ENCODE measurements at regions not wholly inside any gene's neighbourhood (a gene's known extent, or its start where the extent isn't known, plus 50 kb on each side); places are given as distances from the start of the nearest gene placed in this dataset.

DNA sequence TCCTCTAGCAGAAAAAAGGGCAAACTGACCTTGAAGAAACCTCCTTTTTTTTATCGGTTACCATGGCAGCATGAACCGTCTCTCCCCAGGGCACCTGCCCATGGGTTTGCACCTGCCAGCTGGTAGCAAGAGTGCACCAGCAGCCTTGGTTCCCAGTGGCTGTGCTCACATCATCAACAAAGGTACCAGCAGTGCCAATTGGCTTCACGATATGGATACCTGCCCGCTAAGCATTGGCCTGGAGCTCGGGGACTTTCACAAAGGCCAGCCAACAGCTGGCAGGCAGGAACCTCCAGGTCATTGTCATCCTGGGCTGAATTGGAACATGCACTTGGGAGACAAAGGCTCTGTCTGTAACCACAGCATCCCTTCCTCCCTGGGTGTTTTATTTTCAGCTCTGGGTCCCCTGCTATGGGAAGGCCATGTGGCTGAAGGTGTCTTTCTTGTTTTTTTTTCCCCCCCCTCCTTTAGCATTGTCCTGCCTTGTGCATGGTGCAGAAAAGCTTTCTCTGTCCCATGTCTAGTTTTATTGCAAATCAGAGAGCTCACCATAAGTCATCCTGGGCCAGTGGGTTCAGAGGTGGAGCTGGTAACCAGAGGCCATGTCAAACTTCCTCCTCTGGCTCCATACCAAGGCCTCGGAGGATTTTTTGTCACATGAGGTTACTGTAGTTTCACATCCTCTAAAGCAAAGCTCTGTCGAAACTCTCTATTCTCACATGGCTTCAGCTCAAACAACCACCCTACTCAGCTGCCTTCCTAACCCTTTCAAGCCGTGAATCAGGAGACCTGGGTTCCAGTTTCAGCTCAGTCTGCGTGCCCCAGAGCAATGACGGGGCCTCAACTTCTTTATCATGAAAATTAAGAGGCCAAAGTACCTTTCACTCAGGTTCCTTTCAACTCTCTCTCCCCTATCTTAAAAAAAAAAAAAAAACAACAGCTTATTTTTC lies 145.5 kb upstream of the MAP3K1 start:
- Histone ChIP-seq H4K20me1 (ENCODE audit: insufficient read depth, low read length) (no peaks in the 10 kb centered on the region), H3K4me3 (replicated peaks in 1 of 3; ENCODE audit: insufficient read depth in 1 of 3, low read depth in 2 of 3, low read length in 3 of 3) (peak overlapping the region in 1 of 3 experiments; percentile 30; a peak in 2 of 6 replicates), H3K36me3 (replicated peaks in 1 of 2; ENCODE audit: control insufficient read depth in 1 of 2, insufficient read depth in 2 of 2, low read length in 2 of 2) (no peaks in the 10 kb centered on the region), H2AFZ (ENCODE audit: low read length) (peak overlapping the region; percentile 79), H3K9ac (ENCODE audit: insufficient read depth, low read depth, low read length) (no peak overlapping the region; the same call in 1 of the 2 replicates), H3K79me2 (ENCODE audit: insufficient read depth, low read length) (no peaks in the 10 kb centered on the region), H3K4me1 (ENCODE audit: insufficient read depth, low read length) (peaks cover 26% of the 10 kb centered on the region), H3K4me2 (ENCODE audit: low read depth, low read length) (peak overlapping the region; percentile 72), H3K27ac (ENCODE audit: extremely low read length, insufficient read depth, low read length) (no peak overlapping the region), H3K9me3 (ENCODE audit: low read length) (no peaks in the 10 kb centered on the region), H3K27me3 (ENCODE audit: control insufficient read depth in 1 of 2, insufficient read depth in 2 of 2, low read length in 2 of 2) (no peaks in the 10 kb centered on the region)
- POLR2A ChIA-PET, result interaction anchor here (0.9 kb wide), 1 partner anchor 32 kb away, joined by 3 read pairs; no protein-coding TSS in a partner anchor
- intact Hi-C loops (cut with micrococcal nuclease; ENCODE audit: unreplicated experiment), result loop anchor here (10.0 kb wide), 1 partner anchor 185 kb away; no protein-coding TSS in a partner anchor
- 25% methylated on average over 7 of the region's 10 CpGs for WGBS (ENCODE audit: low lambda C conversion rate)
- FAIRE-seq (peak; percentile 52), ATAC-seq (peak; percentile 75), DNase-seq (ENCODE audit: low spot score) (peak; percentile 48)
- BruUV-seq (replicated peaks), result no TSS peak
- CTCF ChIA-PET (ENCODE audit: low intra/inter-chr PET ratio, low total read pairs), result no interaction called here
- in situ Hi-C loops (cut with HindIII; ENCODE audit: extremely low pct_ligation_motif_present, low pct_unique_long_range_greater_than_20kb), result no loop called here
- TF ChIP-seq SP4 (CRISPR knock-in tag; IDR thresholded peaks at IDR 0.05) (0 out of 2 replicates have a peak, but pooled peaks have one; percentile 1), ZSCAN21 (CRISPR knock-in tag; IDR thresholded peaks at IDR 0.05; ENCODE audit: borderline replicate concordance) (0 out of 2 replicates have a peak, but pooled peaks have one; percentile 21), ZNF747 (CRISPR knock-in tag; IDR thresholded peaks at IDR 0.05; ENCODE audit: borderline replicate concordance) (peak; percentile 57; the same call in 1 of the 2 replicates), PHF8 (CRISPR knock-in tag; IDR thresholded peaks at IDR 0.05) (0 out of 2 replicates have a peak, but pooled peaks have one; percentile 17), SSRP1 (CRISPR knock-in tag; IDR thresholded peaks at IDR 0.05) (no peak), ZNF230 (CRISPR knock-in tag; IDR thresholded peaks at IDR 0.05) (no peak), ZNF772 (CRISPR knock-in tag; IDR thresholded peaks at IDR 0.05) (0 out of 2 replicates have a peak, but pooled peaks have one; percentile 28), AKAP8 (CRISPR knock-in tag; IDR thresholded peaks at IDR 0.05) (no peak), POLR2A (IDR thresholded peaks at IDR 0.05; ENCODE audit: insufficient read depth in 1 of 2, low read depth in 2 of 2, low read length in 2 of 2) (no peak), RFX5 (IDR thresholded peaks at IDR 0.05; ENCODE audit: low read depth, low read length) (no peak), ZNF263 (CRISPR knock-in tag; IDR thresholded peaks at IDR 0.05) (no peak), HMG20A (CRISPR knock-in tag; IDR thresholded peaks at IDR 0.05; ENCODE audit: borderline replicate concordance) (0 out of 2 replicates have a peak, but pooled peaks have one; percentile 16), ELF3 (CRISPR knock-in tag; IDR thresholded peaks at IDR 0.05) (peak; percentile 22; the same call in 1 of the 2 replicates), MLLT10 (CRISPR knock-in tag; IDR thresholded peaks at IDR 0.05) (no peak), ZNF331 (CRISPR knock-in tag; IDR thresholded peaks at IDR 0.05) (peak; percentile 28; the same call in 1 of the 2 replicates)
- TF ChIP-seq, protein P1, sequence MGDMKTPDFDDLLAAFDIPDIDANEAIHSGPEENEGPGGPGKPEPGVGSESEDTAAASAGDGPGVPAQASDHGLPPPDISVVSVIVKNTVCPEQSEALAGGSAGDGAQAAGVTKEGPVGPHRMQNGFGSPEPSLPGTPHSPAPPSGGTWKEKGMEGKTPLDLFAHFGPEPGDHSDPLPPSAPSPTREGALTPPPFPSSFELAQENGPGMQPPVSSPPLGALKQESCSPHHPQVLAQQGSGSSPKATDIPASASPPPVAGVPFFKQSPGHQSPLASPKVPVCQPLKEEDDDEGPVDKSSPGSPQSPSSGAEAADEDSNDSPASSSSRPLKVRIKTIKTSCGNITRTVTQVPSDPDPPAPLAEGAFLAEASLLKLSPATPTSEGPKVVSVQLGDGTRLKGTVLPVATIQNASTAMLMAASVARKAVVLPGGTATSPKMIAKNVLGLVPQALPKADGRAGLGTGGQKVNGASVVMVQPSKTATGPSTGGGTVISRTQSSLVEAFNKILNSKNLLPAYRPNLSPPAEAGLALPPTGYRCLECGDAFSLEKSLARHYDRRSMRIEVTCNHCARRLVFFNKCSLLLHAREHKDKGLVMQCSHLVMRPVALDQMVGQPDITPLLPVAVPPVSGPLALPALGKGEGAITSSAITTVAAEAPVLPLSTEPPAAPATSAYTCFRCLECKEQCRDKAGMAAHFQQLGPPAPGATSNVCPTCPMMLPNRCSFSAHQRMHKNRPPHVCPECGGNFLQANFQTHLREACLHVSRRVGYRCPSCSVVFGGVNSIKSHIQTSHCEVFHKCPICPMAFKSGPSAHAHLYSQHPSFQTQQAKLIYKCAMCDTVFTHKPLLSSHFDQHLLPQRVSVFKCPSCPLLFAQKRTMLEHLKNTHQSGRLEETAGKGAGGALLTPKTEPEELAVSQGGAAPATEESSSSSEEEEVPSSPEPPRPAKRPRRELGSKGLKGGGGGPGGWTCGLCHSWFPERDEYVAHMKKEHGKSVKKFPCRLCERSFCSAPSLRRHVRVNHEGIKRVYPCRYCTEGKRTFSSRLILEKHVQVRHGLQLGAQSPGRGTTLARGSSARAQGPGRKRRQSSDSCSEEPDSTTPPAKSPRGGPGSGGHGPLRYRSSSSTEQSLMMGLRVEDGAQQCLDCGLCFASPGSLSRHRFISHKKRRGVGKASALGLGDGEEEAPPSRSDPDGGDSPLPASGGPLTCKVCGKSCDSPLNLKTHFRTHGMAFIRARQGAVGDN (CRISPR knock-in tag; IDR thresholded peaks at IDR 0.05), result 0 out of 2 replicates have a peak, but pooled peaks have one; percentile 8
- TF ChIP-seq, protein P2, sequence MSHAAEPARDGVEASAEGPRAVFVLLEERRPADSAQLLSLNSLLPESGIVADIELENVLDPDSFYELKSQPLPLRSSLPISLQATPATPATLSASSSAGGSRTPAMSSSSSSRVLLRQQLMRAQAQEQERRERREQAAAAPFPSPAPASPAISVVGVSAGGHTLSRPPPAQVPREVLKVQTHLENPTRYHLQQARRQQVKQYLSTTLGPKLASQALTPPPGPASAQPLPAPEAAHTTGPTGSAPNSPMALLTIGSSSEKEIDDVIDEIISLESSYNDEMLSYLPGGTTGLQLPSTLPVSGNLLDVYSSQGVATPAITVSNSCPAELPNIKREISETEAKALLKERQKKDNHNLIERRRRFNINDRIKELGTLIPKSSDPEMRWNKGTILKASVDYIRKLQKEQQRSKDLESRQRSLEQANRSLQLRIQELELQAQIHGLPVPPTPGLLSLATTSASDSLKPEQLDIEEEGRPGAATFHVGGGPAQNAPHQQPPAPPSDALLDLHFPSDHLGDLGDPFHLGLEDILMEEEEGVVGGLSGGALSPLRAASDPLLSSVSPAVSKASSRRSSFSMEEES (CRISPR knock-in tag; IDR thresholded peaks at IDR 0.05), result 0 out of 2 replicates have a peak, but pooled peaks have one; percentile 19
- TF ChIP-seq, protein P3, sequence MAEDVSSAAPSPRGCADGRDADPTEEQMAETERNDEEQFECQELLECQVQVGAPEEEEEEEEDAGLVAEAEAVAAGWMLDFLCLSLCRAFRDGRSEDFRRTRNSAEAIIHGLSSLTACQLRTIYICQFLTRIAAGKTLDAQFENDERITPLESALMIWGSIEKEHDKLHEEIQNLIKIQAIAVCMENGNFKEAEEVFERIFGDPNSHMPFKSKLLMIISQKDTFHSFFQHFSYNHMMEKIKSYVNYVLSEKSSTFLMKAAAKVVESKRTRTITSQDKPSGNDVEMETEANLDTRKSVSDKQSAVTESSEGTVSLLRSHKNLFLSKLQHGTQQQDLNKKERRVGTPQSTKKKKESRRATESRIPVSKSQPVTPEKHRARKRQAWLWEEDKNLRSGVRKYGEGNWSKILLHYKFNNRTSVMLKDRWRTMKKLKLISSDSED (CRISPR knock-in tag; IDR thresholded peaks at IDR 0.05), result no peak

Measured in HepG2 (cell line).